D721Med (cell line): ENCODE measurements at regions not wholly inside any gene's neighbourhood (a gene's known extent, or its start where the extent isn't known, plus 50 kb on each side); places are given as distances from the start of the nearest gene placed in this dataset.

Source experiments
- DNase-seq: peaks from one replicate; pipeline ENCODE4 v3.0.0; 2011; ENCODE audit warnings: low spot score; ENCODE audit not compliant: insufficient read length
- FAIRE-seq: peaks from 2 replicates; lab custom pipeline; 2011; peaks lifted over from hg19 to GRCh38; lab: Jason Lieb, UNC
- CTCF ChIP-seq: IDR thresholded peaks from 2 replicates; pipeline ENCODE4 v1.5.1; 2012; ENCODE audit warnings: mild to moderate bottlenecking, control low read depth; ENCODE audit not compliant: insufficient read depth; ENCODE audit errors: missing control alignments

- DNase-seq (no peak), FAIRE-seq (no peak)
- no peak for TF ChIP-seq CTCF
Measured at GRCh38 chr2:118177318-118177717, 89.0 kb downstream of the INSIG2 start.

DNA sequence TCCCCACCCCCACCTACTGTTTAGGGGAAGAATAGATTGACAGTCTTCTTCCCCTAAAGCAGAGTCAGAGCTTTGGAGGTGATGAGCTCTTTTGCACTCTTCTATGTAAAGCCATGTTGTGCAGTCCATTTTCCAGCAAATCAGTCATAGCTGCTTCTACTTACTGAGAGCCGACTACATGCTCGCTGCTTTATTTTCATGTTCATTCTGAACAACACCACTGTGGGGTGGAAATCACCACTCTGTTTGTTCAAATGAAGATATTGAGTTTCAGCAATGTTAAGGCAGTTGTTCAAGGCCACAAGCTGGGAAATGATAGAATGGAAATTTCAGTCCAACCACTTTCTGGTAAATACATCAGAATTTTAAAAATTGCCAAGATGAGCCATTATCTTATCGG lies 88.3 kb downstream of the INSIG2 start:
- FAIRE-seq (no peak), DNase-seq (no peak)
- no peak for TF ChIP-seq CTCF

- no peak for TF ChIP-seq CTCF
- DNase-seq: no peak
- no peak for FAIRE-seq
Measured at GRCh38 chr2:118171546-118171945, 83.3 kb downstream of the INSIG2 start.

DNA sequence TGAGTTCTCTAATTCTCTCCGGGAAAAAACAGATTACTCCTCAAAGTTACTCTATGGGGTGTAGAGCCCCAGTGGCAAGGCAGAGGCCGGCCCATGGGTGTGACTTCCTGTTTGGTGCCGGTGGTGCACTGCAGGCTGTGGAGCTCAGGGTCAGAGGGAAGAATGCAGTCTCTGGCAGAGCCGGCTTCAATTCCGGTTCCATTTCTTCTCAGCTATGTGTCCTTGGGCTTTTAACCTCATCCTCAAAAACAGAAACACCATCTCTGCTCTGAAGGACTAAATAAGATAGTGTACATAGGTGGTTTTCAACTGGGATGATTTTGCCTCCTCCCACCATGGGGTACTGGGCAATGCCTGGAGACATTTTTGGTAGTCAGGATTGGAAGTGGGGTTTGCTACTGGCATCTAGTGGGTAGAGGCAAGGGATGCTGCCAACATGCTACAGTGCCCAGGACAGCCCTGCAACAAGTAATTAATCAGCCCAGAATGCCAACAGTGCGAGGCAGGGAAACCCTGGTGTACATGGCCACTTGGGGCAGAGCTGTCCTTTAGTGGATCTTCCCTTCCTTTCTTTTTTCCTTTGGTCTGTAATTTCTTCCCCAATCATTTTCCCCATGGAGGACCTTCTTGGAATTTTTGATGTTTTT lies 81.2 kb downstream of the INSIG2 start:
- no peak for TF ChIP-seq CTCF
- no peak for DNase-seq
- no peak for FAIRE-seq

DNA sequence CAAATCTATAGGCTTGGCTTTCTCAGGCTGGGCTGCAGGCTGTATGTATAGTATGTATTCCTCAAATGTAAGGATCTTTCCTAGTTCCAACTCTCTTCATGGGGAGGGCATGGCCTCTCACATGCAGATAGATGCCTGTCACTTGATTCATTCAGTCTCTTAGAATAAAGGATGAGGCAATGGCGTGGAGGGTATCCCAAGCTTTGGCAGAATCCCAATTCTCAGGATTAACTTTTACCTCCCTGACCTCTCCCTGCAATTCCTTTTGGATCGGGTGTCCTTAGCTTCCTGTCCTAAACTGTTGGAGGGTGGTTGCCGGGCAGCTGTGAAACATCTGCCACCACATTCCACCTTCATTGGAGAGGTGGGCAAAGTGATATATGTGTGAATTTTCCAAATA lies 80.3 kb downstream of the INSIG2 start:
- FAIRE-seq: no peak
- no peak for DNase-seq
- no peak for TF ChIP-seq CTCF

DNA sequence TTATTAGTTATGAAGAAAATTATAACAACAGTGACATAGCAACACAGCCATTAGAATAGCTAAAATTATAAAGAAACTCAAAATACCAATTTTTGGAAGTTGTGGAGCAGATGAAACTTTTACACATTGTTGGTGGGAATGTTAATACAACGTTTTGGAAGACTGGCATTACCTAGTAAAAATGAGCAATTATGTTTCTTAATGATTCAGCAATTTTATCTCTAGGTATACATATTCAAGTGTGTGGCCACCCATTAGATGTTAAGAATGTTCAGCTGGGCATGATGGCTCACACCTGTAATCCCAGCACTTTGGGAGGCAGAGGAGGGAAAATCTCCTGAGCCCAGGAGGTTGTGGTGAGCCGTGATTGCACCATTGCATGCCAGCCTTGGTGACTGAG lies 78.8 kb downstream of the INSIG2 start:
- DNase-seq: no peak
- no peak for FAIRE-seq
- TF ChIP-seq CTCF: no peak

DNA sequence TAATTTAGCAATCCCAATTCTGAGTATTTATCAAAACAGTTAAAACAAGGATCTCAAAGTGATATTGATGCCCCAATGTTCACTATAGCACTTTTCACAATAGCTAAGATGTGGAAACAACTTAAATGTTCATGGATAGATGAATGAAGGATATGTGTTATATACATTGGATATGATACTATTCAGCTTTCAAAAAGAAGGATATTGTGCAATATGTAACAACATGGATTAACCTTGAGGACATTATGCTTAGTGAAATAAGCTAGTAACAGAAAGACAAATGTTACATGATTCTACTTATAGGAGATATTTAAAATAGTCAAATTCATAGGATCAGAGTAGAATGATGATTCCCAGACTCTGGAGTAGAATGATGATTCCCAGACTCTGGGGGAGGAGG lies 78.0 kb downstream of the INSIG2 start:
- FAIRE-seq (no peak), DNase-seq (no peak)
- no peak for TF ChIP-seq CTCF
